OCI-LY1 (cell line): ENCODE measurements at regions not wholly inside any gene's neighbourhood (a gene's known extent, or its start where the extent isn't known, plus 50 kb on each side); places are given as distances from the start of the nearest gene placed in this dataset.

Experiments used
- H2AFZ ChIP-seq: fragments of 200-600 bp; sonication (generic), shearing (Covaris generic); 2 replicates; pipeline ENCODE4 v1.6.0; 2014; ENCODE audit warnings: antibody characterized with exemption, mild to moderate bottlenecking, low read length
- H3F3A ChIP-seq: fragments of 200-600 bp; sonication (generic), shearing (Covaris generic); 2 replicates; pipeline ENCODE4 v1.6.0; 2014; ENCODE audit warnings: mild to moderate bottlenecking, antibody characterized with exemption, low read length, moderate library complexity; ENCODE audit not compliant: insufficient read depth
- H3K27ac ChIP-seq: fragments of 200-600 bp; sonication (generic); 2 replicates; pipeline ENCODE4 v1.5.1; 2014; ENCODE audit warnings: low read length, mixed run types, mild to moderate bottlenecking, low read depth; ENCODE audit not compliant: poor library complexity, severe bottlenecking
- H3K27me3 ChIP-seq: fragments of 200-600 bp; sonication (generic); 2 replicates; pipeline ENCODE4 v1.6.0; 2014; ENCODE audit warnings: antibody characterized with exemption, mild to moderate bottlenecking, low read length, moderate library complexity; ENCODE audit not compliant: insufficient read depth
- H3K36me3 ChIP-seq: fragments of 200-600 bp; sonication (generic); 2 replicates; pipeline ENCODE4 v1.6.1; 2014; ENCODE audit warnings: mild to moderate bottlenecking, antibody characterized with exemption, low read length, moderate library complexity, mixed read lengths; ENCODE audit not compliant: insufficient read depth
- H3K4me1 ChIP-seq: fragments of 200-600 bp; sonication (generic); 2 replicates; pipeline ENCODE4 v1.5.1; 2014; ENCODE audit warnings: mild to moderate bottlenecking, low read length, moderate library complexity; ENCODE audit not compliant: insufficient read depth, severe bottlenecking
- H3K4me2 ChIP-seq: fragments of 200-600 bp; sonication (generic), shearing (Covaris generic); 2 replicates; pipeline ENCODE4 v1.6.1; 2014; ENCODE audit warnings: low read length
- H3K4me3 ChIP-seq: fragments of 200-600 bp; sonication (generic); 2 replicates; pipeline ENCODE4 v1.5.1; 2014; ENCODE audit warnings: low read length, low read depth, mild to moderate bottlenecking, mixed read lengths; ENCODE audit not compliant: poor library complexity, severe bottlenecking
- H3K79me2 ChIP-seq: fragments of 200-600 bp; shearing (Covaris generic); 2 replicates; pipeline ENCODE4 v1.6.1; 2016; ENCODE audit warnings: mixed run types, low read length, mixed read lengths; ENCODE audit not compliant: insufficient read depth
- H3K9ac ChIP-seq: fragments of 200-600 bp; sonication (generic), shearing (Covaris generic); 2 replicates; pipeline ENCODE4 v1.6.1; 2014; ENCODE audit warnings: mild to moderate bottlenecking, low read length, mixed read lengths
- H3K9me2 ChIP-seq: fragments of 200-600 bp; sonication (generic), shearing (Covaris generic); 2 replicates; pipeline ENCODE4 v1.6.1; 2014; ENCODE audit warnings: low read depth, mild to moderate bottlenecking, low read length, mixed read lengths
- H3K9me3 ChIP-seq: fragments of 200-600 bp; shearing (Covaris generic); 2 replicates; pipeline ENCODE4 v1.6.1; 2014; ENCODE audit warnings: low read length, mixed read lengths
- H4K20me1 ChIP-seq: fragments of 200-600 bp; sonication (generic), shearing (Covaris generic); 2 replicates; pipeline ENCODE4 v1.6.0; 2016; ENCODE audit warnings: mild to moderate bottlenecking, low read length; ENCODE audit not compliant: insufficient read depth
- CTCF ChIP-seq: fragments of 200-600 bp; sonication (generic), shearing (Covaris generic); IDR thresholded peaks from 2 replicates; pipeline ENCODE4 v1.5.1; 2017; ENCODE audit warnings: mild to moderate bottlenecking, antibody characterized with exemption, low read length, moderate library complexity, mixed read lengths
- EZH2 ChIP-seq: fragments of 200-600 bp; sonication (generic), shearing (Covaris generic); IDR thresholded peaks from 2 replicates; pipeline ENCODE4 v1.8.0; 2017; ENCODE audit warnings: borderline replicate concordance, mixed run types, mild to moderate bottlenecking, antibody characterized with exemption, low read length, moderate library complexity, mixed read lengths

GRCh38 chr1:201617157-201617556 is 78.2 kb downstream of the NAV1 start:
- no peaks in the 10 kb centered on the region for H3K79me2 ChIP-seq
- H3K4me2 ChIP-seq, result no peak overlapping the region
- TF ChIP-seq EZH2, result no peak
- TF ChIP-seq CTCF, result no peak

GRCh38 chr1:201618389-201618788 is 79.5 kb downstream of the NAV1 start:
- Histone ChIP-seq H3F3A (no peaks in the 10 kb centered on the region), H2AFZ (no peak overlapping the region), H3K79me2 (no peaks in the 10 kb centered on the region), H3K4me1 (no peaks in the 10 kb centered on the region), H3K9me3 (no peaks in the 10 kb centered on the region), H3K9me2 (no peaks in the 10 kb centered on the region), H3K27me3 (no peaks in the 10 kb centered on the region), H3K4me3 (no peak overlapping the region), H4K20me1 (no peaks in the 10 kb centered on the region), H3K9ac (no peak overlapping the region), H3K4me2 (no peak overlapping the region), H3K36me3 (no peaks in the 10 kb centered on the region), H3K27ac (no peak overlapping the region)
- TF ChIP-seq CTCF (no peak), EZH2 (no peak)

More at GRCh38 chr1:201617157-201617556, 78.2 kb downstream of the NAV1 start:
- Histone ChIP-seq H3F3A (no peaks in the 10 kb centered on the region), H3K4me1 (no peaks in the 10 kb centered on the region), H3K9me3 (no peaks in the 10 kb centered on the region), H4K20me1 (no peaks in the 10 kb centered on the region), H3K4me3 (no peak overlapping the region), H2AFZ (no peak overlapping the region), H3K36me3 (no peaks in the 10 kb centered on the region), H3K27me3 (no peaks in the 10 kb centered on the region), H3K27ac (no peak overlapping the region), H3K9me2 (no peaks in the 10 kb centered on the region), H3K9ac (no peak overlapping the region)

GRCh38 chr1:201618905-201619304 is 80.0 kb downstream of the NAV1 start:
- Histone ChIP-seq H3F3A (no peaks in the 10 kb centered on the region), H3K27ac (no peak overlapping the region), H2AFZ (no peak overlapping the region), H3K4me1 (no peaks in the 10 kb centered on the region), H3K4me2 (no peak overlapping the region), H3K4me3 (no peak overlapping the region), H3K9me3 (no peaks in the 10 kb centered on the region), H3K27me3 (no peaks in the 10 kb centered on the region), H4K20me1 (no peaks in the 10 kb centered on the region), H3K9me2 (no peaks in the 10 kb centered on the region), H3K79me2 (no peaks in the 10 kb centered on the region), H3K36me3 (no peaks in the 10 kb centered on the region), H3K9ac (no peak overlapping the region)
- TF ChIP-seq EZH2, result no peak
- TF ChIP-seq CTCF, result no peak
